ENCODE measurements at regions not wholly inside any gene's neighbourhood (a gene's known extent, or its start where the extent isn't known, plus 50 kb on each side); places are given as distances from the start of the nearest gene placed in this dataset.
"Not testable (repeated sequence)": the region's sequence is repeated elsewhere in the genome, so short reads cannot be mapped to it uniquely, and the experiment has no call there.

DNA sequence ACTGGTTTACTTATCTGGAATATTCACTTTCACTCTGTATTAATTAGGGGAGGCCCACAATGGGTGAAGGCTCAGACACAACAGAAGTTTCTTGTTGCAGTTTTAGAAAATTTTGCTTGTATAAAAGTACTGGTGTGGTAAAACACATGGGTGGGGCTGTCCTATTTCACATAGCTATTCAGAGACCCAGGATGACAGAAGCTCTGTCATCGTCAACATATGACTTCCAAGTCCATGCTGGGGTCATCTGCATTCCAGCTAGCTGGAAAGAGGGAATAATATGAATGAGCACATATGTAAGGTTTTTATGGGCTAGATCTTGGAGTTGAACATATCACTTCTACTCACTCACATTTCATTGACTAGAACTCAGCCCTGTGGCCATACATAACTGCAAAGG lies 166.4 kb upstream of the KCTD3 start:
- no peak for DNase-seq (ENCODE audit: low spot score)

DNA sequence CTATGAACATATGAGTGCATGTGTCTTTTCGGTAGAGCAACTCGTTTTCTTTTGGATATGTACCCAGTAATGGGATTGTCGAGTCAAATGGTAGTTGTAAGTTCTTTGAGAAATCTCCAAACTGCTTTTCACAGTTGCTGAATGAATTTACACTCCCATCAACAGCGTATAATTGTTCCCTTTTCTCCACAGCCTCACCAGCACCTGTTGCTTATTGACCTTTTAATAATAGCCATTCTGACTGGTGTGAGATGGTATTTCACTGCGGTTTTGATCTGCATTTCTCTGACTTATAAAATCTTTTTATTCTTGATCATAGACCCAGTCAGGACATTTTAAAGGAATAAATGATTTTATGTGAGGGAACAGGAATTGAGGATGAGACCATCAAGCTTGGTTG lies 165.0 kb upstream of the KCTD3 start:
- no peak for DNase-seq (ENCODE audit: low spot score)

DNA sequence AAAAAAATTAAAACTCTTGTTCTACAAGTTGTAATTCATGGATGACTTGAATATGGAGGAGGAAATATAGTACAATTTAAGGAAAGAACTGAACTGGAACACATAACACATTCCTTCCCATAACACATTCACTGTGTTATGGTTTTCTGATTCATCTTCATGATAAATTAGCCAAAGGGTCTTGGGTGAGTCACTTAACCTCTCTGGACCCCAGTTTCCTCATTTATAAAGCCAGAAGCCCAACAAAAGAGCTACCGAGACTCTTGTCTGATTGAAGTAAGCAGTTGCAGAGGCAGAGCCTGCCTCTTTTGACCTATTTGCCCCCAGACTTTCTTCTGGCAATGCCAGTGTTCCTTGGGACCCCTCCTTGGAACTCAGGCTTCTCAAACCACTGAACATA lies 161.9 kb upstream of the KCTD3 start:
- DNase-seq (ENCODE audit: low spot score) = no peak

DNA sequence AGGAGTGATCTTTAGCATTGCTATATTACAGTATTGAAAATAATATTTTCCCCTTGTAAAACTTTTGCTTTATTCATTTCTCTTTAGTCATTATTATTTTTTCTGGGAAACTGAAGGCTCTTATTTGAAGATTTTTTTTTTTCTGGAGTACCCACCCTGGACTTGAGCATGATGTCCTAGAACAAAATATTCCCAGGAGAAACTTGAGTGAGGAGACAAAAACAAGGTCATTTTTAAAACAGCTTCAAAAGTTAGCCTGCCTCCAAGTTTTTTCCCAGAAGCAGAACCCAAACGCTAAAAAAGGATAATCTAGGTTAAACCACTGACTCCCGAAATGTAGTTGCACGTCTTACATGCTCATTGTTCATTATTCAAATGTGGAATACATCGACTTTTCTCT lies 160.2 kb upstream of the KCTD3 start:
- DNase-seq (ENCODE audit: low spot score) = no peak

DNA sequence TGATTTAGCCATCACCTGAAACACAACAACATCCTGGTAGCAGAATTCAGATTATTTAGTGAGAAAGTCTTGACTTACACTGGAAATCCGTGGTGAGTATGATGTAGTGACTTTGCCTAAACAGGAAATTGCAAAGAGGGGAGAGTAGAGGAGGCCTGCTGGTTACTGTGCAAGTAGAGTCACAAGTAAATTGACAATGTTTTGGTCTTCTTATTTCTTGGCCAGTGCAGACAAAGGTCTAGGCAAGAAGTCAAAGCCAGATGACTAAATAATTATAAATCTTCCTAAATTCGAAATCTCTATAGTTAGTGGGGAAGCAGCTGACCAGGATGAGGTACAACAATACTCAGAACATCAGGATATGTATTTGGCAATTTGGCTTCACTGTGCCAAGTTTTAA lies 159.5 kb upstream of the KCTD3 start:
- DNase-seq (ENCODE audit: low spot score) = no peak

DNA sequence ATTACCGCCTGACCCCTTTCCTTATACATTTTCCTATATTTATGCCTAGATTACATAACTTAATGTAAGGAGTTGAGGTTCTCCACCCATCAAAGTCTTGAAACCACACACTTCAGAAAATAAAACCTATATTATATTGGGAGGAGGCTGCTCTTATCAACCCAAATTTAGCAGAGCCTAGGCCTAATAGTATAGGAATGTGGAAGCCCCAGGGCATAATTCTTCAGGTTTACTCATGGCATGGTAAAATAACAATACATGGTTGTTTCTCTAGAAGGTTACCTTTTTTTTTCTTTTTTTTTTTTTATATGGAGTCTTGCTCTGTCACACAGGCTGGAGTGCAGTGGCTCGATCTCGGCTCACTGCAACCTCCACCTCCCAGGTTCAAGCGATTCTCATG lies 157.6 kb upstream of the KCTD3 start:
- DNase-seq (ENCODE audit: low spot score) = not testable (repeated sequence)

DNA sequence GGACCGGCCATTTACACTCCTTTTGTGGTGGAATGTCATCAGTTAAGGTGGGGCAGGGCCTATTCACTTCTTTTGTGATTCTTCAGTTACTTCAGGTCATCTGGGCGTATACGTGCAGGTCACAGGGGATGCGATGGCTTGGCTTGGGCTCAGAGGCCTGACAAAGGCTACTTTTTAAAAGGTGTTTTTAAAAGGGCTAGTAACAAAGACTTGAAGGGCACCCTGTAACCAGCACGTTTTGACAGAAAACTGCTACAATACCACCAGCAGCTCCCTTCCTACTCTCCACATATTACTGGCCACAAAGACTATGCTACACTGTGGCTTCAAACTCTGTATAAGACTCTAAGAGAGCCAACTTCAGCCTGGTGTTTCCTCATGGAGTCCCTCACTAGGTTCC lies 151.6 kb upstream of the KCTD3 start:
- DNase-seq (ENCODE audit: low spot score) = not testable (repeated sequence)

DNA sequence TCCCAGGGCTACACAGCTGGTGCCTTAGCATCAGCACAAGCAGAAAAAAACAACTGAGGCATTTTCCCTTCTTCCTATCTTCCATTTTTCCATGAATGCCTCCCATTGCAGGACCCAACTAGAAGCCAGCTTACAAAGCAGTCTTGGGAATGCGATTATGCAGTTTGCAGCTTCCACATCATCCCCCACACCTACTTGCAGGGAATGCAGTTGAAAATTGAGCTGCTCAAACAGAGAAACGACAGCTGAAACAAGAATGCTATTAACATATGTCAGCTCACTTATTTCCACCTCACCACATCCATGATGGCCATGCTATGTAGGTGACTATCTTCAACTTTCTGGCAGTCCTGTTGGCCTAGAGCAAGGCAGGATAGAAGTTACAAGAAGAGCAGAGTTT lies 150.6 kb upstream of the KCTD3 start:
- no peak for DNase-seq (ENCODE audit: low spot score)

DNA sequence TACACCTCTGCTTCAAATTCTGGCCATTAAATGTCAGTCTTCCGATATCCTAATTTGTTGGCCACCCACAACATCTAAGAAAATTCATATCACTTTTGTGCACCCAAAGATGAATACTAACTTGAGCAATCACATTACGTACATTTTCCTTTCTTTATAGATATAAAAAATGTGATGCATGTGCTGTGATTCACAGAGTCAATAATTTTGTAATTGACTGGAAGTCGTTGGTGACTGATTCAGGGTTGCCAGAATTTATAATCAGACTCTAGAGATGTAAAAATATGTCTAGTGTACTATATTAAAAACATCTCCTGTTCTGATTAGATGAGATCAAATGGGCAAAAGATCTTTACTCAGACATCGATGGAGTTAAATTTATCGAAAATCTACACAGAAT lies 150.0 kb upstream of the KCTD3 start:
- no peak for DNase-seq (ENCODE audit: low spot score)

DNA sequence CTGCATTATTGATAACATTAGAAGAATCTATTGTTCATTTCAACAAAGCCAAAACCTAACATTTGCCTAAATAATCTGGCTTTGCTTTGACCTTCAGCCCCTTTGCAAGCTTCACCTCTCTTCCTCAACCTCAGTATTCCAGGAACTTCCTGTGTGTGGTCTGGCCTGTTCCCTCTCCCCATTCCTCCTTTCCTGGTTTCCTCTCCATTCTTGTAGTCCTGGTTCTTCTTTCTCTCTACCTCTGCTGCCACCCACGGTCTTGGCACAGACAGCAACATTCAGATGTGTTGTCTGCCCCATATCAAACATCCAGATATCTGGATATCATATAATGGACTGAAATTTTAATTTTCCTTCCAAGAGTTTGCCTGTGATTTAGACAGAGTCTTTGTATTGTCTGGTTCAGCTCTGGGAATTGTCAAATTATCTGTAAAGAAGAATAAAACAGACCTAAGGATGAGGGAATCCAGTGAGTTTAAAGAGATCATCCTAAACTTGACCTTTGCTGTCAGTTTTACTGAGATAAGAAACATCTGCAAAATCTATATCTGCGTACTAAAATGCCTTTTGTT lies 148.1 kb upstream of the KCTD3 start:
- no peak for DNase-seq (ENCODE audit: low spot score)

DNA sequence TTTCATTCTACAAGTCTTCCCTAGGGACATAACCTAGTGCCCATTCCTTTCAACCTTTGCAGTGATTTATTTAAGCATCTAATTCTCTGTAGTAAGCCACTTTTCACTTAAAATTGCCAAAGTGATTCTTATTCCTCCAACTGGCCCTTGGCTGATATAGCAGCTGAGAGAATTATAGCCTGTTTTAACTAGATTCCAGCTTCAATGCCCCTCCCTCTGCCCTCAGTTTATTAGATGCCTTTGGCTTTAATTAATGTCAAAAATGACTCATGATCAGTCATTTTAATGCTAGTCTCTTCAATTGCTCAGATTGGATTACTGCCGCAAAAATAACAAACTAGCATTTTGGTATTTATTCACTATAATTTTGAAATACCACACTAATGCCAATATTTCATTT lies 145.4 kb upstream of the KCTD3 start:
- DNase-seq (ENCODE audit: low spot score) = peak; percentile 10

DNA sequence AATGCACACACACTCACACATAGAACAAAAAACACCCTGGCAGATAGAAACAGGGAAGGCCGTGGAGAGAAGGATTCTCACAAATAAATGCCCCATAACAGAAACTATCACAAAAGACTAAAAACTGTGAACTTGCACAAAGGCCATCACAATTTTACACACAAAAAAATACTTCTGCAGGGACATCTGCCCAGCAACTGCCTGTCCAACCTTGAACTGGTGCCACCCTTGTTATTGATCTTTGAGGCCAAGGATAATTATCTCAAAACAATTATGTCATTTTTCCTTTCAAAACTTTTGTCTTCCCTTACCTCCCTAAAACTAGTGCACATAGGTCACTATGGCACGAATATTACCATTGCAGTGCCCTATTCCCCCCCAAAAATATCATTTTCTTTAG lies 143.8 kb upstream of the KCTD3 start:
- no peak for DNase-seq (ENCODE audit: low spot score)

DNA sequence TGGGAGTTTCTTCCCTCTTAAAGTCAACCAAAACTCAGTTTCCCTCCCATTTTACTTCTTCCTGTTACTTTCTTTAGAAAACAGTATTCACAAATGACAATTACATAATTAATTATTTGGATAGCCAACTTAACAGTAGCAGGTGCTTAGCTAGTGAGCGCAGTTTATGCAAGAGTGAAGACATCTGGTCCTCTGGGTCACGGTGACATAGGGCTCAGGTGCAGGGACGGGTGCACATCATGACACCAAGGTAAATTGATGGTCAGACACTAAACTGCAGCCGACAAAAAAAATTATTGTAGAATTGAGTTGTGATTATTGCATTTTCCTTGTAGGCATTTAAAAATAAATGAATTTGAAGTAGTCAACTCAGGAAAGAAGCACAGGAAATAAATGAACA lies 142.0 kb upstream of the KCTD3 start:
- no peak for DNase-seq (ENCODE audit: low spot score)

DNA sequence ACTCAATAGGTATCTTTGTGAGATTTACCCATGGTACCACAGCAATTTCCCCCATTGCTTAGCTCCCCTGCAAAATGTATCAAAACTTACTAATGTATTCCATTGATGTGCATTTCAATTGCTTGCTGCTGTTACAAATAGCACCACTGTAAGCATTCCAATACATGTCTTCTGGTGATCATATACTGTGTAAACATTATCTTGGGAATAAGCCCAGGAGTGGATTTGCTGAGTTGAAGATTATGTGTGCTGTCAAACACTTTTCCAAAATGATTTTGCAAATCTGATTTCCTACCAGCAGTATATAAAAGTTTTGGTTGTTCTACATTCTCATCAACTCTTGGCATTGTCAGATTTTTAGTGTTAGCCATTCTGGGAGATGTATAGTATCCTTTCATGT lies 141.0 kb upstream of the KCTD3 start:
- DNase-seq (ENCODE audit: low spot score) = no peak

DNA sequence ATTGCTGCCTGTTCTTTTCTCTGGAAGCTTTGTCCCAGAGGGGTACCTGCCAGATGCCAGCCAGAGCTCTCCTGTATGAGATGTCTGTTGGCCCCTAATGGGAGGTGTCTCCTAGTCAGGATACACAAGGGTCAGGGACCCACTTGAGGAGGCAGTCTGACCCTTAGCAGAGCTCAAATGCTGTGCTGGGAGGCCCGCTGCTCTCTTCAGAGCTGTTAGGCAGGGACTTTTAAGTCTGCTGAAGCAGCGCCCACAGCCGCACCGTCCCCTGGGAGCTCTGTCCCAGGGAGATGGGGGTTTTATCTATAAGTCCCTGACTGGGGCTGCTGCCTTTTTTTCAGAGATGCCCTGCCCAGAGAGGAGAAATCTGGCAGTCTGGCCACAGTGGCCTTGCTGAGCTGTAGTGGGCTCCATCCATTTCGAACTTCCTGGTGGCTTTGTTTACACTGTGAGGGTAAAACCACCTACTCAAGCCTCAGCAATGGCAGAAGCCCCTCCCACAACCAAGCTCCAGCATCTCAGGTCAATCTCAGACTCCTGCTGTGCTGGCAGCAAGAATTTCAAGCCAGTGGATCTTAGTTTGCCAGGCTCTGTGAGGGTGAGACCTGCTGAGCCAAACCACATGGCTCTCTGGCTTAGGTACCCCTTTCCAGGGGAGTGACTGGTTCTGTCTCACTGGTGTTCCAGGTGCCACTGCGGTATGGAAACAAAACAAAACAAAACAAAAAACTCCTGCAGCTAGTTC lies 134.4 kb upstream of the KCTD3 start:
- DNase-seq (ENCODE audit: low spot score) = not testable (repeated sequence)

DNA sequence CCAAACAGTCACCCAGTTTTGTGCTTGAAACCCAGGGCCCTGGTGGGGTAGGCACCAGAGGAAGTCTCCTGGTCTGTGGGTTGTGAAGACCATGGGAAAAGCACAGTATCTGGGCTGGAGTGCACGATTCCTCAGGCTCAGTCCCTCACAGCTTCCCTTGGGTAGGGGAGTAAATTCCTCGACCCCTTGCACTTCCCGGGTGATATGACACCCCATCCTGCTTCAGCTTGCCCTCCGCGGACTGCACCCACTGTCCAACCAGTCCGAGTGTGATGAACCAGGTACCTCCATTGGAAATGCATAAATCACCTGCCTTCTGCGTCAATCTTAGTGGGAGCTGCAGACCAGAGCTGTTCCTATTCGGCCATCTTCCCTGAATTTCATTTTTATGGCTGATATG lies 133.9 kb upstream of the KCTD3 start:
- no peak for DNase-seq (ENCODE audit: low spot score)

DNA sequence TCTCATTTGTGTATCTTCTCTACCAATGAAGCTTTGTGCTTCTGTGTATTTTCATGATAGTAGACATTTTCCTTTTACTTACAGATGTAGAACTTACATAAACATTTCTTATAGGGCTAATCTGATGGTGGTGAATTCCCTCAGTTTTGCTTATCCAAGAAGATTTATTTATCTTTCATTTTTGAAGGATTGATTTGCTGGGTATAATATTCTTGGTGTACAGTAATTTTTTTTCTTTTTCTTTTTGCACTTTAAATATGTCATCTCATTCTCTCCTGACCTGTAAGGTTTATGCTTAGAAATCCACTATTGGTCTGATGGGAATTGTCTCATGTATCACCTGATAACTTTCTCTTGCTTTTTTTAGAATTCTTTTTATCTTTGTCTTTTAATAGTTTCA lies 127.6 kb upstream of the KCTD3 start:
- DNase-seq (ENCODE audit: low spot score) = no peak

DNA sequence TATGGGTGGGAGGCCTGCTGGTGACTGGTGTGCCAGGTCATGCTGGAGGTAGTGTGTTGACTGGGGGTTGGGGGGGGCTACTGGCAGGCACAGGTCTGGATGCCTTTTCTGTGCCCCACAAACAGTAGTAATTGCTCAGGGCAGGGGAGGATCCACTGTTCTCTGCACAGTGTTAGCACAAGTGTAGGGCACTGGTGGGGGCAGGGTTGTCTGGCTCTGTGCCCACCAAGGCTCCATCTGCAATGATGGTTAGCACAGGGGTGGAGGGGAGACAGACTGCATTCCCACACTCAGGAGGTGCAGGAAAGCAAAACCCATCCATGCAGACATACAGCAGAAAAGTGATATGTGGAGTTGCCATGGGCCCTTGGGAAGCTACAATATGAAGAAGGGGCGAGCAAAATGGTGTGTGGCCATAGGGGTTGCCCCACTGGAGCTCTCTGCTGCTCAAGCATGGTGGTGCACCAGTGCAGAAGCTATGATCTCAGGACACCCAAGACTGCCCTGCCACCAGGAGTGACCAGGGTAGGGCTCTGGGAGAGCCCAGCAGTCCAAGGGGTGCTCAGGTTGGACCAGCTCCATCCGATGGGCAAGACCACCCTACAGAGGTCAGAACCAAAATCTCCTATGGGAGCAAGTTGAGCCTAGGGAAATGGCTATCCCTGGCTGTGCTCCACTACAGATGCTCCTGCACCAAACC lies 122.2 kb upstream of the KCTD3 start:
- no peak for DNase-seq (ENCODE audit: low spot score)

DNA sequence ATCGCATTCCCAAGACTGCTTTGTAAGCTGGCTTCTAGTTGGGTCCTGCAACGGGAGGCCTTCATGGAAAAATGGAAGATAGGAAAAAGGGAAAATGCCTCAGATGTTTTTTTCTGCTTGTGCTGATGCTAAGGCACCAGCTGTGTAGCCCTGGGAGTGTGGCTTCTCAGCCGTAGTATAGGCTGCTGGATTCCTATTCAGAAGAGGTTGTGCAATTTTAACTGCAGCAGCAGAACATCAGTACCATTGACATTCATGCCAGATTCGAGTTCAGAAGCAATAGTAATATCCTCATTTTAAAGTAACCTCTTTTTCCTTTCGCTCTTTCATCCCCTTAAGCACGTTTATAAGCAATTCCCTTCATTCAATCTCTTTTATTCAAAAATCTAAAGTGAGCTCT lies 119.1 kb upstream of the KCTD3 start:
- not testable (repeated sequence) for DNase-seq (ENCODE audit: low spot score)

DNA sequence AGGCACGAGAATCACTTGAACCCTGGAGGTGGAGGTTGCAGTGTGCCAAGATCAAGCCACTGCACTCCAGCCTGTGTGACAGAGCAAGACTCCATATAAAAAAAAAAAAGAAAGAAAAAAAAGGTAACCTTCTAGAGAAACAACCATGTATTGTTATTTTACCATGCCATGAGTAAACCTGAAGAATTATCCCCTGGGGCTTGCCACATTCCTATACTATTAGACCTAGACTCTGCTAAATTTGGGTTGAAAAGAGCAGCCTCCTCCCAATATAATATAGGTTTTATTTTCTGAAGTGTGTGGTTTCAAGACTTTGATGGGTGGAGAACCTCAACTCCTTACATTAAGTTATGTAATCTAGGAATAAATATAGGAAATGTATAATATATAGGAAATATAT lies 118.0 kb upstream of the KCTD3 start:
- DNase-seq (ENCODE audit: low spot score) = not testable (repeated sequence)

DNA sequence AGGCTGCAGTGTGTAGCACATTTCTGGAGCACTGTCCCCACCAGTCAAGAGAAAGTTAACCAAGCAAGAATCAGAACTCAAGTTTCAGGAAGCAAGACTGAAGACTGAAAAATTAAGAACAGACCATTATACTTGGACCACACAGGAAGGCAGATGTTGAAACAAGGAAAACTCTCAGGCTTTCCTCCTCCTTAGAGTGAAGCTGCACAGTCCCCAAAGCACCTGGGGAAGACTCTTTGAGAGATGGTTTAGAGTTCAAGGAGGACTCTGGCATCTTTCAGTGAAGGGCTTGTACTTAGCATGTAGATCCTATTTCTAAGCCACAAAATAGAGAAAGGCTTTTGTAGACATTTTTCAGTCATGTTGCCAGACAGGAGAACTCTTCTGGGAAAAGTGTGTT lies 113.7 kb upstream of the KCTD3 start:
- DNase-seq (ENCODE audit: low spot score) = no peak

DNA sequence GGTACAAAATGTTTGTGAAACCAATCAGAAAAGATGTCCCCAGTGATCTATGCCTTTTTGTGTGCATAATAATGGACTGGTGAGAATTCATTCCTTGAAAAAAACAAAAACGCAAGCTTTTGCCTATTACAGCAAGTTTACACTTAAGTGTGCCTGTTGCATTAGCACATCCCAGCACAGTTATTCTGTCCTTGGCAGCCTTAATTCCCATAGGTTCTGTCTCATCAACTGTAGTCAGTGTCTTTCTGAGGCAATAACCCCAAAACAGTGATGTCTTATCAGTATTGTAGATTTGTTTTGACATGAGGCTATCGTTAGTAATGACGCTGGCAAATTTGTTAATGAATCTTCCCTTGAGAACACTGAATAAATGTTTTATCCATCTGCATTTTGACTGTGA lies 109.9 kb upstream of the KCTD3 start:
- no peak for DNase-seq (ENCODE audit: low spot score)

DNA sequence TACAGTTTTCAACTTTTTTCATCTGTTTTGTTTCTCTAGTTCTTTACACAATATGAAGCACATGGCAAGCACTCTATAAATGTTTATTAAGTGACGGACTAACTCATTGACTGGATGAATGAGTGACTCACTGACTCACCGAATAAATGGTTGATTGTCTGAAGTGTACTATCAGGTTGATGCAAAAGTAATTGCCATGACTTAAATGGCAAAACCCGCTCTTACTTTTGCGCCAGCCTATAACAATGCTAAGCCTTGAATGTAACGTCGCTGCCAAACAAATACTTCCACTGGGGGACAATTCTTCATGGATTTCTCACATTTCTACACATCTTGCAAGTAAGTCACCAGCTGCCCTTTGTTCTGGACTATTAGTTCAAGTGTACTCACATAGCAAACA lies 109.0 kb upstream of the KCTD3 start:
- no peak for DNase-seq (ENCODE audit: low spot score)

Measured in A172 (cell line).